ENCODE measurements at regions not wholly inside any gene's neighbourhood (a gene's known extent, or its start where the extent isn't known, plus 50 kb on each side); places are given as distances from the start of the nearest gene placed in this dataset.

DNA sequence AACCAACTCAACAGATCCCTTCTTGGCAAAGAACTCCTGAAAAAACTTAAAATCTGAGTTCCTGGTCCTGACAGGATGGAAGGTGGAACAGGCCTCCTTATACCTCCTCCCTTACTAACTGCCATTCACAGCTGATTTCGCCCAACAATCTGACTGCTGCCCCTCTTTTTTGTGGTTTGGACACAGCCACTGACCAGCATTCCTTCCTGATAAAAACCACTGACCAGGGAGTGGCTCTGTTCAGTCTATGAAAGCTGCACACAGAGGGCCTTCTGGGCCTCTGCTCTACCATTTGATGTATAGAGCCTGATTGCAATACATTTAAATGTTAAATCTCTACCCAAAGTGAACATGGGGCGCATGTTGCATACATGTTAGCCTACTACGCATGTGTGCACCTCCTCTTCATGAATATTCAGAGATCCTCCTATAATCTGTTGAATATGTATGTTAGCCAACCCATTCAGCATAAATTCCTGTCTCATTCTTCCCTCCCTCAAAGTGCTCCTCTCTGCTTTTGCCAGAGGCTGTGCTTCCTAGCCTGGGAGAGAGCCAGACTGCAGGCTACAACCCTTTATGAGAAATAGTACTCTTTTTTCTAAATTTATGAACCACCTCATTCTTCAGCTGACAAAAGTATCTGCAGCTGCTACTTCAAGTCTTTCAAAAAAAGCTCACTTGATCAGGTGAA is 93.7 kb upstream of the MRPS30 start:
- Histone ChIP-seq H3K4me1 (ENCODE audit: low read depth) (no peaks in the 10 kb centered on the region), H3K9me3 (ENCODE audit: low read depth) (no peaks in the 10 kb centered on the region), H3K27ac (no peak overlapping the region), H3K36me3 (no peaks in the 10 kb centered on the region), H3K4me3 (no peak overlapping the region), H3K27me3 (no peaks in the 10 kb centered on the region)
- TF ChIP-seq, protein P1, sequence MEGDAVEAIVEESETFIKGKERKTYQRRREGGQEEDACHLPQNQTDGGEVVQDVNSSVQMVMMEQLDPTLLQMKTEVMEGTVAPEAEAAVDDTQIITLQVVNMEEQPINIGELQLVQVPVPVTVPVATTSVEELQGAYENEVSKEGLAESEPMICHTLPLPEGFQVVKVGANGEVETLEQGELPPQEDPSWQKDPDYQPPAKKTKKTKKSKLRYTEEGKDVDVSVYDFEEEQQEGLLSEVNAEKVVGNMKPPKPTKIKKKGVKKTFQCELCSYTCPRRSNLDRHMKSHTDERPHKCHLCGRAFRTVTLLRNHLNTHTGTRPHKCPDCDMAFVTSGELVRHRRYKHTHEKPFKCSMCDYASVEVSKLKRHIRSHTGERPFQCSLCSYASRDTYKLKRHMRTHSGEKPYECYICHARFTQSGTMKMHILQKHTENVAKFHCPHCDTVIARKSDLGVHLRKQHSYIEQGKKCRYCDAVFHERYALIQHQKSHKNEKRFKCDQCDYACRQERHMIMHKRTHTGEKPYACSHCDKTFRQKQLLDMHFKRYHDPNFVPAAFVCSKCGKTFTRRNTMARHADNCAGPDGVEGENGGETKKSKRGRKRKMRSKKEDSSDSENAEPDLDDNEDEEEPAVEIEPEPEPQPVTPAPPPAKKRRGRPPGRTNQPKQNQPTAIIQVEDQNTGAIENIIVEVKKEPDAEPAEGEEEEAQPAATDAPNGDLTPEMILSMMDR (IDR thresholded peaks at IDR 0.05; ENCODE audit: low read depth, low read length) = no peak
- DNase-seq (ENCODE audit: low read depth in 1 of 2, low spot score in 1 of 2) = no peak

DNA sequence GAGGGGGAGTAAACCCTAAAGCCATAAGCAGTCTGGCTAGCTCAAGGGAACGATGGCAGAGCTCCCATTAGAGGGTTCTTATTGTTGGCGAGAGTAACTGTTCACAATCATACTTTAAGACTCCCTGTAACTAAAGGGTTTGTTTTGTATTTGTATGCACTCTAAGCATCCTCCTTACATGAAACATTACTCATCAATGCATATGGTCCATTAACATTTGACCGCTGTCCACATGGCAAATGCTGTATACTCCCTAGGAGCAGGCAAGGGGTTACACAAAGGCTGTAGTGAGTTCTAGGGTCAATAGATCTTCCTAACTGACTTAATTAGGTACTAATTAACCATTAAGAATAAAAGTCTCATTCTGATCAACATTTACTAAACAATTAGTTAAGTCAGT is 95.3 kb upstream of the MRPS30 start:
- TF ChIP-seq, protein P1 (IDR thresholded peaks at IDR 0.05; ENCODE audit: low read depth, low read length) = no peak
- Histone ChIP-seq H3K27ac (no peak overlapping the region), H3K27me3 (no peaks in the 10 kb centered on the region), H3K4me1 (ENCODE audit: low read depth) (no peaks in the 10 kb centered on the region), H3K36me3 (no peaks in the 10 kb centered on the region), H3K4me3 (no peak overlapping the region), H3K9me3 (ENCODE audit: low read depth) (no peaks in the 10 kb centered on the region)
- no peak for DNase-seq (ENCODE audit: low read depth in 1 of 2, low spot score in 1 of 2)

DNA sequence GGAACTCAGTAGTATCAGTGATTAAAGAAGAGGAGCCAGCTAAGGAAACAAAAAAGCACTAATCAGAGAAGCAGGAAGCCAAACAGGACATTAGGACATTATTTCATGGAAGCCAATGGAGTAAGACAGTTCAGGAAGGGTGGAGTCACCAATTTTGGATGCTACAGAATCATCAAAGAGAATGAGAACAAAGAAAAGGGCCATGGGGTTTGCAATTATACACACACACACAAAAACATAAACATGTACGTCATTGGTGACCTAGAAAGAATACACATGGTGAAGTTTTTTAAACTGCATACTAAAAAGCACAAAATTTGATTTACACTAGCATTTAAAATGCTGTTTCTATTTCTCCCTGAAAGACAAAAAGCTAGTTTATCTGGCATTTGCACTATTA is 96.8 kb upstream of the MRPS30 start:
- Histone ChIP-seq H3K27ac (no peak overlapping the region), H3K27me3 (no peaks in the 10 kb centered on the region), H3K4me1 (ENCODE audit: low read depth) (no peaks in the 10 kb centered on the region), H3K9me3 (ENCODE audit: low read depth) (no peaks in the 10 kb centered on the region), H3K4me3 (no peak overlapping the region), H3K36me3 (no peaks in the 10 kb centered on the region)
- no peak for DNase-seq (ENCODE audit: low read depth in 1 of 2, low spot score in 1 of 2)
- TF ChIP-seq, protein P1 (IDR thresholded peaks at IDR 0.05; ENCODE audit: low read depth, low read length) = no peak

DNA sequence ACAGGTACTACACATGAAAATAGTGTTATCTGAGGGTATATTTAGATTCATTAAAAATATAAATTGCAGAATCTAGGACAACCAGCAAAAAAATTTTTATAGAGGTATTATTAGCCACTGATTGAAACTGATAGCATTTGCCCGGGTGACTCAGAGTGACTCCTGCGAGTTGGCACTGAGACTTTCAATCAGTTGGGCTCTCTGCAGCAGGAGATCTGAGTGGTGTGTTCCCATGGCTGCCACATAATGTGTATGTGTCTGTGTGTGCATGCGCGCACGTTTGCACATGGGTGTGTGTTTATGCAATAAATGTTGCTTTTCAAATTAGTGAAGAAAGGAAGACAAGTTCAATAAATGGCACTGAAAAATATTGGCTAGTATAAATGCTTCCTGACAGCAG is 100.1 kb upstream of the MRPS30 start:
- TF ChIP-seq, protein P1 (IDR thresholded peaks at IDR 0.05; ENCODE audit: low read depth, low read length) = no peak
- no peak for DNase-seq (ENCODE audit: low read depth in 1 of 2, low spot score in 1 of 2)
- Histone ChIP-seq H3K4me1 (ENCODE audit: low read depth) (no peaks in the 10 kb centered on the region), H3K27me3 (no peaks in the 10 kb centered on the region), H3K9me3 (ENCODE audit: low read depth) (no peaks in the 10 kb centered on the region), H3K4me3 (no peak overlapping the region), H3K27ac (no peak overlapping the region), H3K36me3 (no peaks in the 10 kb centered on the region)

DNA sequence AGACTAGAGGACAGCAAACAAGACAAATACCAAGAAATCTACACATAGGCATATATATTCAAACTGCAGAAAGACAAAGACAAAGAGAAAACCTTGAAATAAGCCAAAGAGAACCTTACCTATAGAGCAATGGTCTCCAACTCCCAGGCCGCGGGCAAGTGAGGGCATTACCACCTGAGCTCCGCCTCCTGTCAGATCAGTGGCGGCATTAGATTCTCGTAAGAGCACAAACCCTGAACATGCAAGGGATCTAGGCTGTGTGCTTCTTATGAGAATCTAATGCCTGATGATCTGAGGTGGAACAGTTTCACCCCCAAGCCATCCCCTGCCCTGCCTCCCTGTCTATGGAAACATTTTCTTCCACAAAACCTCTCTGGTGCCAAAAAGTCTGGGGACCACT is 101.0 kb upstream of the MRPS30 start:
- TF ChIP-seq, protein P1 (IDR thresholded peaks at IDR 0.05; ENCODE audit: low read depth, low read length) = no peak
- DNase-seq (ENCODE audit: low read depth in 1 of 2, low spot score in 1 of 2) = no peak
- Histone ChIP-seq H3K27me3 (no peaks in the 10 kb centered on the region), H3K36me3 (no peaks in the 10 kb centered on the region), H3K27ac (no peak overlapping the region), H3K4me1 (ENCODE audit: low read depth) (no peaks in the 10 kb centered on the region), H3K4me3 (no peak overlapping the region), H3K9me3 (ENCODE audit: low read depth) (no peaks in the 10 kb centered on the region)
